ENCODE measurements at regions not wholly inside any gene's neighbourhood (a gene's known extent, or its start where the extent isn't known, plus 50 kb on each side); places are given as distances from the start of the nearest gene placed in this dataset.
"Not testable (repeated sequence)": the region's sequence is repeated elsewhere in the genome, so short reads cannot be mapped to it uniquely, and the experiment has no call there.

GRCh38 chr1:184878002-184878401 lies 96.3 kb downstream of the NIBAN1 start:
- H3K79me2 ChIP-seq (replicated peaks; ENCODE audit: insufficient read depth): no peaks in the 10 kb centered on the region
- 0 out of 2 replicates have a peak, but pooled peaks cover 5% of the 10 kb centered on the region for H4K20me1 ChIP-seq (replicated peaks; ENCODE audit: insufficient read depth)
- no peaks in the 10 kb centered on the region for H3F3A ChIP-seq (replicated peaks; ENCODE audit: low read depth)
- peaks cover 16% of the 10 kb centered on the region; the same call in 1 of the 2 replicates for H3K27me3 ChIP-seq (ENCODE audit: insufficient read depth)
- H3K4me2 ChIP-seq: no peak overlapping the region
- H3K27ac ChIP-seq (ENCODE audit: low read depth): no peak overlapping the region
- no peaks in the 10 kb centered on the region for H3K9me2 ChIP-seq (ENCODE audit: insufficient read depth)
- H3K4me3 Mint-ChIP-seq: no peak overlapping the region
- TF ChIP-seq ZNF462 (CRISPR knock-in tag; IDR thresholded peaks at IDR 0.05): no peak
- TF ChIP-seq REST (IDR thresholded peaks at IDR 0.05; ENCODE audit: unreplicated experiment): no peak
- TF ChIP-seq EZH2 (IDR thresholded peaks at IDR 0.05; ENCODE audit: low read depth, unreplicated experiment): no peak
- no peak for TF ChIP-seq CREB1 (CRISPR knock-in tag; IDR thresholded peaks at IDR 0.05; ENCODE audit: low read depth)
- H3K4me1 ChIP-seq (ENCODE audit: insufficient read depth): peaks cover 19% of the 10 kb centered on the region
- ATAC-seq: no peak
- H3K9me3 Mint-ChIP-seq: no peaks in the 10 kb centered on the region
- DNase-seq (ENCODE audit: low spot score): no peak
- peaks cover 31% of the 10 kb centered on the region for H3K4me1 Mint-ChIP-seq
- no peak overlapping the region for H2AFZ ChIP-seq
- H3K27ac Mint-ChIP-seq: no peak overlapping the region
- H3K36me3 ChIP-seq (ENCODE audit: insufficient read depth): no peaks in the 10 kb centered on the region
- H3K36me3 Mint-ChIP-seq (ENCODE audit: low read depth): peaks cover 2% of the 10 kb centered on the region; the same call in 2 of the 3 replicates
- no peak overlapping the region for H3K4me3 ChIP-seq
- peaks cover 6% of the 10 kb centered on the region for H3K27me3 Mint-ChIP-seq (ENCODE audit: insufficient read depth, low read depth, poor library complexity)

GRCh38 chr1:184876015-184876414 lies 98.3 kb downstream of the NIBAN1 start:
- ATAC-seq; H3F3A ChIP-seq (replicated peaks; ENCODE audit: low read depth); H3K27ac ChIP-seq (ENCODE audit: low read depth); H3K79me2 ChIP-seq (replicated peaks; ENCODE audit: insufficient read depth); H3K27me3 Mint-ChIP-seq (ENCODE audit: insufficient read depth, low read depth, poor library complexity); H3K9me2 ChIP-seq (ENCODE audit: insufficient read depth); H3K36me3 Mint-ChIP-seq (ENCODE audit: low read depth); H4K20me1 ChIP-seq (replicated peaks; ENCODE audit: insufficient read depth); H3K4me3 ChIP-seq; H3K36me3 ChIP-seq (ENCODE audit: insufficient read depth); H3K4me2 ChIP-seq; H3K27ac Mint-ChIP-seq; H2AFZ ChIP-seq; H3K4me3 Mint-ChIP-seq; H3K27me3 ChIP-seq (ENCODE audit: insufficient read depth); DNase-seq (ENCODE audit: low spot score); H3K9me3 Mint-ChIP-seq: not testable (repeated sequence)
- peaks cover 13% of the 10 kb centered on the region for H3K4me1 ChIP-seq (ENCODE audit: insufficient read depth)
- peaks cover 16% of the 10 kb centered on the region for H3K4me1 Mint-ChIP-seq
